Fibroblast of lung (primary cell): ENCODE measurements at regions not wholly inside any gene's neighbourhood (a gene's known extent, or its start where the extent isn't known, plus 50 kb on each side); places are given as distances from the start of the nearest gene placed in this dataset.

Experiments used
- EZH2 ChIP-seq: IDR thresholded peaks from 2 replicates; pipeline ENCODE4 v1.5.1; 2012; ENCODE audit warnings: low read length, control low read depth, mild to moderate bottlenecking; ENCODE audit errors: missing control alignments
- TF ChIP-seq, protein P1 (sequence below), 2 donors: IDR thresholded peaks in 1 of 2; conservative IDR thresholded peaks in 1 of 2; 1 replicate in 1 of 2; 2 replicates in 1 of 2; pipeline ENCODE4 v1.5.1; 2011 to 2012; ENCODE audit warnings: low read length in 2 of 2, control low read depth in 1 of 2, inconsistent platforms in 1 of 2, low read depth in 1 of 2, mild to moderate bottlenecking in 1 of 2

DNA sequence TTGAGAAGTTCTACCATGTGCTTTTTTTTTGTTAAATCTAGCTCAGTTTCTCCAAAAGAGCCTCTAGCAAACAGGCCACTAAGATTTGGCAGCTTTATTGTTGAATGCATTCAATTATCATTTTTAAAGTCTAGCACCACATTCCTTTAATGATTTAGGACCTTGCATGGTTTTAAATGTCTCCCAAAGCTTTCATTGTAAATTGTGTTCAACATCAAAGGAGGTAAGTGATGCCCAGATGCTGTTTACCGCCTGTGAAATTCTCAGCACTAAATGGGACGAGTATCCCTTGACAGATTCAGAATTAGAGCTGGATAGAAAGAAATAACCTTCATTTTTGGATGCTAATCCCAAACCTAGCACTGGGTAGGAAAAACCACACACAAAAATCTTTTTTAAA, 112.1 kb upstream of the FAM204A start:
- TF ChIP-seq, protein P1, sequence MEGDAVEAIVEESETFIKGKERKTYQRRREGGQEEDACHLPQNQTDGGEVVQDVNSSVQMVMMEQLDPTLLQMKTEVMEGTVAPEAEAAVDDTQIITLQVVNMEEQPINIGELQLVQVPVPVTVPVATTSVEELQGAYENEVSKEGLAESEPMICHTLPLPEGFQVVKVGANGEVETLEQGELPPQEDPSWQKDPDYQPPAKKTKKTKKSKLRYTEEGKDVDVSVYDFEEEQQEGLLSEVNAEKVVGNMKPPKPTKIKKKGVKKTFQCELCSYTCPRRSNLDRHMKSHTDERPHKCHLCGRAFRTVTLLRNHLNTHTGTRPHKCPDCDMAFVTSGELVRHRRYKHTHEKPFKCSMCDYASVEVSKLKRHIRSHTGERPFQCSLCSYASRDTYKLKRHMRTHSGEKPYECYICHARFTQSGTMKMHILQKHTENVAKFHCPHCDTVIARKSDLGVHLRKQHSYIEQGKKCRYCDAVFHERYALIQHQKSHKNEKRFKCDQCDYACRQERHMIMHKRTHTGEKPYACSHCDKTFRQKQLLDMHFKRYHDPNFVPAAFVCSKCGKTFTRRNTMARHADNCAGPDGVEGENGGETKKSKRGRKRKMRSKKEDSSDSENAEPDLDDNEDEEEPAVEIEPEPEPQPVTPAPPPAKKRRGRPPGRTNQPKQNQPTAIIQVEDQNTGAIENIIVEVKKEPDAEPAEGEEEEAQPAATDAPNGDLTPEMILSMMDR (conservative IDR thresholded peaks at IDR 0.05 in 1 of 2, IDR thresholded peaks at IDR 0.05 in 1 of 2; ENCODE audit: low read depth in 1 of 2, low read length in 2 of 2), result no peak
- TF ChIP-seq EZH2, result no peak
